MV-4-11 (cell line): ENCODE measurements at regions not wholly inside any gene's neighbourhood (a gene's known extent, or its start where the extent isn't known, plus 50 kb on each side); places are given as distances from the start of the nearest gene placed in this dataset.

Experiments used
- DNase-seq: peaks from one replicate; lab custom pipeline; 2025; lab: John Stamatoyannopoulos, UW

- peak; percentile 44 for DNase-seq
Measured at GRCh38 chr2:234335661-234336228, 161.1 kb downstream of the ARL4C start.

- no peak for DNase-seq
Measured at GRCh38 chr2:234334756-234335155, 162.1 kb downstream of the ARL4C start.

- DNase-seq, result no peak
Measured at GRCh38 chr2:234334151-234334550, 162.7 kb downstream of the ARL4C start.

GRCh38 chr2:234333168-234334130 is 163.4 kb downstream of the ARL4C start:
- DNase-seq, result no peak

- DNase-seq, result no peak
Measured at GRCh38 chr2:234331966-234332365, 164.9 kb downstream of the ARL4C start.

GRCh38 chr2:234331566-234331965 is 165.3 kb downstream of the ARL4C start:
- no peak for DNase-seq

- no peak for DNase-seq
Measured at GRCh38 chr2:234330902-234331301, 166.0 kb downstream of the ARL4C start.

- DNase-seq, result no peak
Measured at GRCh38 chr2:234329202-234329960, 167.5 kb downstream of the ARL4C start.

- DNase-seq, result no peak
Measured at GRCh38 chr2:234328444-234328990, 168.4 kb downstream of the ARL4C start.

- DNase-seq, result no peak
Measured at GRCh38 chr2:234326694-234327093, 170.2 kb downstream of the ARL4C start.

GRCh38 chr2:234324116-234324515 is 172.8 kb downstream of the ARL4C start:
- no peak for DNase-seq

- DNase-seq, result no peak
Measured at GRCh38 chr2:234322766-234323465, 174.0 kb downstream of the ARL4C start.

- no peak for DNase-seq
Measured at GRCh38 chr2:234320066-234320465, 176.8 kb downstream of the ARL4C start.

- no peak for DNase-seq
Measured at GRCh38 chr2:234318361-234318760, 178.5 kb downstream of the ARL4C start.

- no peak for DNase-seq
Measured at GRCh38 chr2:234313558-234313957, 183.3 kb downstream of the ARL4C start.

GRCh38 chr2:234310166-234310565 is 186.7 kb downstream of the ARL4C start:
- no peak for DNase-seq

- DNase-seq, result no peak
Measured at GRCh38 chr2:234309431-234309830, 187.4 kb downstream of the ARL4C start.

- DNase-seq, result peak; percentile 93
Measured at GRCh38 chr2:234308813-234309195, 188.1 kb downstream of the ARL4C start.

- no peak for DNase-seq
Measured at GRCh38 chr2:234308073-234308812, 188.6 kb downstream of the ARL4C start.

GRCh38 chr2:234307322-234307961 is 189.4 kb downstream of the ARL4C start:
- no peak for DNase-seq
